Uterus (tissue), 2 donors: ENCODE measurements at regions not wholly inside any gene's neighbourhood (a gene's known extent, or its start where the extent isn't known, plus 50 kb on each side); places are given as distances from the start of the nearest gene placed in this dataset.

Experiments used
- CTCF ChIP-seq, 4 experiments: fragments of 200-600 bp in 2 of 4; fragments of 450-650 bp in 2 of 4; sonication (generic) in 2 of 4; IDR thresholded peaks; one replicate each; pipeline ENCODE4 v1.5.1; 2016 to 2019; ENCODE audit warnings: antibody characterized with exemption in 4 of 4, mild to moderate bottlenecking in 2 of 4, moderate library complexity in 1 of 4
- POLR2A ChIP-seq, 2 donors: fragments of 450-650 bp; IDR thresholded peaks; one replicate each; pipeline ENCODE4 v1.6.1; 2016; ENCODE audit warnings: antibody characterized with exemption in 2 of 2, mild to moderate bottlenecking in 1 of 2, moderate library complexity in 1 of 2

GRCh38 chr2:176766005-176766404 is 446.6 kb upstream of the HNRNPA3 start:
- no peak for TF ChIP-seq CTCF (IDR thresholded peaks at IDR 0.05)
- TF ChIP-seq POLR2A (IDR thresholded peaks at IDR 0.05), result no peak
